WERI-Rb-1 (cell line): ENCODE measurements at regions not wholly inside any gene's neighbourhood (a gene's known extent, or its start where the extent isn't known, plus 50 kb on each side); places are given as distances from the start of the nearest gene placed in this dataset.
"Not testable (repeated sequence)": the region's sequence is repeated elsewhere in the genome, so short reads cannot be mapped to it uniquely, and the experiment has no call there.

Source experiments
- DNase-seq: peaks from one replicate; pipeline ENCODE4 v3.0.0-alpha.2; 2020
- H3K27ac ChIP-seq: fragments of 250-450 bp; sonication (Bioruptor Pico); 2 replicates; pipeline ENCODE4 v1.5.1; 2020; ENCODE audit warnings: mild to moderate bottlenecking, moderate library complexity
- H3K27me3 ChIP-seq: fragments of 250-450 bp; sonication (Bioruptor Pico); 2 replicates; pipeline ENCODE4 v1.5.1; 2021; ENCODE audit warnings: mild to moderate bottlenecking, low read depth, moderate library complexity; ENCODE audit not compliant: insufficient read depth, severe bottlenecking
- H3K36me3 ChIP-seq: fragments of 250-450 bp; sonication (Bioruptor Pico); 2 replicates; pipeline ENCODE4 v1.5.1; 2020; ENCODE audit warnings: mild to moderate bottlenecking, moderate library complexity
- H3K4me3 ChIP-seq: 2 replicates; pipeline ENCODE4 v1.5.1; 2011; ENCODE audit warnings: low read depth, mild to moderate bottlenecking, control low read depth, low read length
- H3K9me3 ChIP-seq: fragments of 250-450 bp; sonication (Bioruptor Pico); 2 replicates; pipeline ENCODE4 v1.5.1; 2021; ENCODE audit warnings: mild to moderate bottlenecking, moderate library complexity; ENCODE audit not compliant: severe bottlenecking
- CTCF ChIP-seq: IDR thresholded peaks from 2 replicates; pipeline ENCODE4 v1.5.1; 2011; ENCODE audit warnings: low read depth, mild to moderate bottlenecking, control low read depth, inconsistent platforms, low read length

DNA sequence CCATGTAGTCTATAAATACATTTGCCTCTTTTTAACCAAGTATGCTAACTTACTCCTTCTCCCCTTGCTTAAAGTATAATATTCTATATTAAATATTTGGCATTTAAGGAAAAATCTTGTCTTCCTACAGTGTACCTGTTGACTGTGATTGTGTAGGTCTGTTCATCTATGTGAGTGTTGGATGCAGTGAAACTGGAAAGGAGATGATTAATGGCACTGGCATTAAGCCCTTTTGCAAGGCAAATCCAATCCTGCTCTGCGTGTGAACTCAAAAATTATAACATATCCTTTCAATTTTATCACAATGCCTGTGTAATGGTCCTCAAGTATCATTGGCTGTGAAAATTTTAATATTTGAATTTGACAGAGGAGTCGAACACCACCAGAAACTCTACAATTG, 565.0 kb downstream of the KCNT2 start:
- Histone ChIP-seq H3K9me3 (no peaks in the 10 kb centered on the region), H3K4me3 (no peak overlapping the region), H3K36me3 (no peaks in the 10 kb centered on the region), H3K27me3 (no peaks in the 10 kb centered on the region), H3K27ac (no peak overlapping the region)
- no peak for TF ChIP-seq CTCF
- DNase-seq = no peak

GRCh38 chr1:196034080-196034706, 574.0 kb downstream of the KCNT2 start:
- Histone ChIP-seq H3K4me3 (no peak overlapping the region), H3K36me3 (no peaks in the 10 kb centered on the region), H3K9me3 (no peaks in the 10 kb centered on the region), H3K27me3 (no peaks in the 10 kb centered on the region), H3K27ac (no peak overlapping the region)
- peak; percentile 13 for DNase-seq
- TF ChIP-seq CTCF = no peak

DNA sequence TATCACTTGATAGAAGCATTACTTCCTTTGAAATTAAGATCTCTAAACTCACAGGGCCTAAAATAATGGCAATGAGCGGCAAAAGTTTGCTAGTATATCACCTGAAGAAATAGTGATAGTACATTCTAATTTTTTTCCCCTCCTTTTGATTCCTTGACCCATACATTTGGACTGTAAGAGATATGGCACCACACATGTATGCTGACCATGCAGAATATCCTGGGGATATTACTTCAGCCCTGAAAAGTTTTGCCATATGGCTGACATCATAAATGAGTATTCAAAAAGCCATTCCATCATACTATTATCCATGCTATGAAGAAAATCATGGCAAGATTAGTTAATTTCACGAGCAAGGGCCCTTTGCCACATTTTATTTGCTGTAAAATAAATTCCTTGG, 576.9 kb downstream of the KCNT2 start:
- not testable (repeated sequence) for H3K27ac ChIP-seq, H3K9me3 ChIP-seq, DNase-seq, H3K27me3 ChIP-seq, H3K4me3 ChIP-seq, H3K36me3 ChIP-seq

DNA sequence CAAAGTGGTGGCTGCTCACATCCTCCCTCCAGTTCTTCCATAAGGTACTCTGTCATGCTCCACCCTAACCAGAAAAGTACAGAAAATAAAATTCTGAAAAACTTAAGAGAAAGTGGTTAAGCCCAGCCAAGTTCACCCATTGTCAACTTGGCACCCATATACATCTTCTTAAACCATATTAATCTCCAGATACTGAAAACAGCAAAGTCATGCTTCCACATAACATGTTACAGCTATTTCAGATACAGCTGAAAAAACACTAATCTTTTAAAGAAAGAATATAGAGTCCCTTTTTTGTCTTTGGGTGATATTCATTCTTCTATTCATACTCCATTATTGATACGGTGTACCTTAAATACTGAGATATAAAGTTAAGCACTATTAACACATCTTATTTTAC, 577.8 kb downstream of the KCNT2 start:
- DNase-seq = no peak
- TF ChIP-seq CTCF = no peak
- H3K27ac ChIP-seq = no peak overlapping the region
- H3K9me3 ChIP-seq = no peaks in the 10 kb centered on the region
- no peak overlapping the region for H3K4me3 ChIP-seq
- H3K27me3 ChIP-seq = no peaks in the 10 kb centered on the region
- no peaks in the 10 kb centered on the region for H3K36me3 ChIP-seq

- H3K27me3 ChIP-seq = no peaks in the 10 kb centered on the region
- no peaks in the 10 kb centered on the region for H3K36me3 ChIP-seq
- H3K9me3 ChIP-seq = no peaks in the 10 kb centered on the region
- no peak overlapping the region for H3K4me3 ChIP-seq
- H3K27ac ChIP-seq = no peak overlapping the region
- DNase-seq = no peak
- TF ChIP-seq CTCF = no peak
Measured at GRCh38 chr1:196029410-196029809, 578.8 kb downstream of the KCNT2 start.

GRCh38 chr1:196027127-196027526, 581.1 kb downstream of the KCNT2 start:
- Histone ChIP-seq H3K27ac (no peak overlapping the region), H3K4me3 (no peak overlapping the region), H3K36me3 (no peaks in the 10 kb centered on the region), H3K27me3 (no peaks in the 10 kb centered on the region), H3K9me3 (no peaks in the 10 kb centered on the region)
- no peak for TF ChIP-seq CTCF
- DNase-seq = no peak

GRCh38 chr1:196021174-196021573, 587.1 kb downstream of the KCNT2 start:
- not testable (repeated sequence) for H3K27me3 ChIP-seq, H3K4me3 ChIP-seq, DNase-seq, H3K9me3 ChIP-seq, H3K36me3 ChIP-seq, H3K27ac ChIP-seq
